ENCODE measurements at regions not wholly inside any gene's neighbourhood (a gene's known extent, or its start where the extent isn't known, plus 50 kb on each side); places are given as distances from the start of the nearest gene placed in this dataset.

DNA sequence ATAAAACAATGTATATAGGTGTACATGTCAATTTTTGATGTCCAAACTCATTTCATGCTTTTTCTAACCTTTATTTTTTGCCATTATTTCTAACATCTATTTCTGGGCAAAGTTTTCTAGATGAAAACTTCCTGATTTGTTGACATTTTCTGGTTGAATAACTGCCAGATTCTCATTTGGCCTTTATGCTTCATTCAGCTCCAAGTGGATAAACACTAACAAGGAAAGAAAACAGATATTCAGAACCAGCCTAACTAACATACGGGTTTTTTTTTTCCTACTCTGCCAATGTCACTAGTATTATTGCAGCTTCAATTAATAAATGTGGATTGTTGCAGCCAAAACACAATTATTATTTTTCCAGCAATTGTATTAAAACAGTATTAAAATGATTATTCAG is 50.9 kb upstream of the RAP1GDS1 start:
- H3K9me3 Mint-ChIP-seq, result no peaks in the 10 kb centered on the region
- DNase-seq, result no peak
- ATAC-seq (ENCODE audit: low read depth in 2 of 2), result no peak
- H3K27me3 Mint-ChIP-seq, result no peaks in the 10 kb centered on the region
- no peak overlapping the region for H3K27ac Mint-ChIP-seq
- no peaks in the 10 kb centered on the region for H3K36me3 Mint-ChIP-seq
- H3K4me3 Mint-ChIP-seq, result no peak overlapping the region
- no peaks in the 10 kb centered on the region for H3K4me1 Mint-ChIP-seq

DNA sequence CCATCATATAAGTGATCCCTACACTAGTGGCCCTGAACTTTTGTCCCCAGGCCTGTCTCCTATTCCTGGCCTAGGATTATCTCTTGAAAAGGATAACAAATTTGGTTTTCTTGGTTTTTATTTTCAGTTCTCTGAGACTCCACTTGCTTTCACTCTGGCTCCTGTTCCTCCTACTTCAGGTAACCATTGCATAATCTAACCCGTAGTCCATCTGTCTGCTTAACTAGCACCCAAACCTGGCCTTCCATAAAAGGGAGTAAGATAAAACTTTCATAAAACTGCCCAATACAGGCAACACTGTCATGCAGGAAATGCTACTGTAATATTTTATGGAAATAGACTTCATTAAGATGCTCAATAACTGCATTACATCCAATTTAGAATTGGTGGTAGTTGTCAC is 52.1 kb upstream of the RAP1GDS1 start:
- H3K9me3 Mint-ChIP-seq, result no peaks in the 10 kb centered on the region
- DNase-seq, result no peak
- peaks cover 3 to 10% (median 4%) of the 10 kb centered on the region in 3 donors for H3K4me1 Mint-ChIP-seq
- no peaks in the 10 kb centered on the region for H3K27me3 Mint-ChIP-seq
- no peak for ATAC-seq (ENCODE audit: low read depth in 2 of 2)
- H3K36me3 Mint-ChIP-seq, result no peaks in the 10 kb centered on the region
- no peak overlapping the region for H3K4me3 Mint-ChIP-seq
- no peak overlapping the region for H3K27ac Mint-ChIP-seq

DNA sequence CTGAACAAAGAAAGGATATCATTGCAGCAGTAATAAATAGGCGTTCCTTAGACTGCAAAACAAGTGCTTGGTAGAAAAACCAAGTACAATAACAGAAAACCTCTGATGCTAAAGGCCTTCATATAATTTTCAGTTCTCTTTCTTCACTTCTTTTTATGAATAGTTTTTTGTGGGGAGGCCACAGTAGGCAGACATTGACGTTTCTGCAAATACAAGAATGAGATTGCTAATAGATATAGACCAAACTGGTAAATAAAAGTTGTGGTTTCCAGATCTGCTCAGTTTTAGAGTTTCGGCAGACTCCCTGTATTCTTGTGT is 57.0 kb upstream of the RAP1GDS1 start:
- Mint-ChIP-seq H3K4me3 (peak overlapping the region in 7 of 8 donors; percentile 71 to 86 (median 80)), H3K9me3 (peaks cover 0 to 10% (median 0%) of the 10 kb centered on the region in 7 donors), H3K27me3 (no peaks in the 10 kb centered on the region), H3K36me3 (peaks cover 0 to 7% of the 10 kb centered on the region in 2 donors), H3K27ac (peak overlapping the region; percentile 85 to 95 (median 92)), H3K4me1 (peaks cover 24 to 32% (median 32%) of the 10 kb centered on the region in 3 donors)
- ATAC-seq (ENCODE audit: low read depth in 2 of 2), result peak in 1 of 2 donors; percentile 18
- peak; percentile 27 for DNase-seq

DNA sequence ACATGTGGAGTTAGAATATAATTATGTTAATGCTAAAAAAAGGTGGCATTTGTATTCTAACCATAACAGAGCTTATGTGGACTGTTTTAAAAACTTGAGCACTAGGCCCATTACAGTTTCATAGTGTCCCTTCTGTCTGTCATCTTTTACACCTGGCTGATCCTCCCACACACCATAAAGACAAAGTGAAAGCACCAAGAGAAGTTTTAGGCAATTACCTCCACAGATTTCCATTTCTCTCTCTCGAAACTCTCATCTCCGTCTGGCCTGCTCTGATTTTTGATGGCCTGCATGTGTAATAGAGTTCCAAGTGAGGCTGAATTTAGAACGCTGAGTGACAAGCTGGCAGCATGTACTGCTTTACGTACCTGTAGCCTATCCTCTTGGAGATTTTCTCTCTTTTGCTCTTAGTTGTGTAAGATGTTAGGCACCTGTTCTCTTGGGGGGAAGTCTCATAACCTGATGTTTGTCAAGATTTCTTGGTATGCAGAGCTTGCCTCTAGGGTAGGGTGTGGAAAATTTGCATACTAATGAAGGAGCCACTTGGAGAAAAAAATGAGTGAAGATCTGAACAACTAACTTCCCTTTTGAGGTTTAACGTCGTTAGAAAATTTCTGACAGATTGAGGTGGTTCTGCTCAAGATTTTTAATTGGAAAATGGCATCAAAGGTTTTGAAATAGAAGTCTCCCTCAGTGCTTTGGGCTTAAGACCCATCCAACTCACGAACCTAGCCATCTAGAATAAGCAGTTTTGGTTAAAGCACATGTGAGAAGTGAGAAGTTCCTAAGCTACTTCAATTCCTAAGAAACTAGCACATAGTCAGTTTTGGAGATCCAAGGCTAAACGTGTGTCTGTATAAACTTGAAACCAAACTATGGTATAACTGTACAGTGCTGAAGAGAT is 57.6 kb upstream of the RAP1GDS1 start:
- no peaks in the 10 kb centered on the region for H3K27me3 Mint-ChIP-seq
- peaks cover 0 to 10% (median 0%) of the 10 kb centered on the region in 7 donors for H3K9me3 Mint-ChIP-seq
- H3K4me3 Mint-ChIP-seq, result peak overlapping the region; percentile 71 to 86 (median 80)
- peak; percentile 69 for DNase-seq
- H3K36me3 Mint-ChIP-seq, result peaks cover 0 to 7% of the 10 kb centered on the region in 2 donors
- H3K27ac Mint-ChIP-seq, result peak overlapping the region; percentile 85 to 95 (median 92)
- peaks cover 24 to 32% (median 32%) of the 10 kb centered on the region in 3 donors for H3K4me1 Mint-ChIP-seq
- peak; percentile 92 to 93 for ATAC-seq (ENCODE audit: low read depth in 2 of 2)

DNA sequence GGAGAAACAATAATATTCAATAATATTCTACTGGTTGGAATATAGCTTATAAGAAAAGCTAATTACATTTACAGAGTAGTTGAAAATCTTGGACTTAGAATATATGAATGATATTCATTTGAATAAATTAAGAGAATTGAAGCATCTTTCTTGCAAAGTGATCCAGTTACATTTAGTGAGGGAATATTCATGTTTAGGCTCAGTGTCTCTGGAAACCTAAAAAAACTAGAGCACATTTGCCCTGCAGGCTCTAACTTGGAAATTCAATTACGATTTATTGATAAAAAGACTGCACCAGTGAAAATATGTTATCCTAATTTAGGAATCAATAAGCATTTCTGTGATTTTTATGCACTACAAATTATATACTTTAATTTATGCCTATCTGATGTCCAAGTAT is 58.3 kb upstream of the RAP1GDS1 start:
- H3K4me1 Mint-ChIP-seq, result peaks cover 24 to 32% (median 32%) of the 10 kb centered on the region in 3 donors
- no peak for ATAC-seq (ENCODE audit: low read depth in 2 of 2)
- peak overlapping the region; percentile 85 to 97 (median 92) for H3K27ac Mint-ChIP-seq
- DNase-seq, result no peak
- H3K36me3 Mint-ChIP-seq, result peaks cover 4 to 13% of the 10 kb centered on the region in 2 donors
- H3K27me3 Mint-ChIP-seq, result no peaks in the 10 kb centered on the region
- H3K9me3 Mint-ChIP-seq, result peaks cover 0 to 14% (median 5%) of the 10 kb centered on the region in 7 donors
- H3K4me3 Mint-ChIP-seq, result peak overlapping the region; percentile 71 to 86 (median 80)

DNA sequence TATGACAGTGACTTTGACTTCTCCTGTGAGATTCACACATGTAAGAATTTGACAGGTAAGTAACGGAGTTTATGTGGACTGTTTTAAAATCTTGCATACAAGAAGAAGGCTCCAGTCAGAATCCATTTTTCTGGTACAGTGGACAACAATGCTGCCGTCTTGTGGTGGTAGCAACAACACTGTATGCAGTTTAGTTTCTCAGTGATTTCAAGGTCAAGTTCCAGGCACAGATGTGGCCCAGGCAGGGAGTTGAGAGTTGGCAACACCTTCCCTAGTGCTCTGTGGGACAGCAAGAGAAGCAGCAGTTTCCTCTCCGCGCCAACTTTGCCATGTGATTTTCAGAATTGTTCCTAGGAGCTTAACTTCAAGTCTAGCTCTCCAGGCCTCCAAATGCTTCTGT is 56.0 kb upstream of the STPG2 start:
- ATAC-seq (ENCODE audit: low read depth in 2 of 2), result no peak
- H3K4me1 Mint-ChIP-seq, result peaks cover 23 to 29% (median 24%) of the 10 kb centered on the region in 3 donors
- DNase-seq, result no peak
- no peak overlapping the region for H3K27ac Mint-ChIP-seq
- H3K36me3 Mint-ChIP-seq, result peaks cover 32 to 40% of the 10 kb centered on the region in 2 donors
- no peak overlapping the region for H3K4me3 Mint-ChIP-seq
- H3K9me3 Mint-ChIP-seq, result peaks cover 5 to 47% (median 29%) of the 10 kb centered on the region in 7 donors
- H3K27me3 Mint-ChIP-seq, result no peaks in the 10 kb centered on the region

DNA sequence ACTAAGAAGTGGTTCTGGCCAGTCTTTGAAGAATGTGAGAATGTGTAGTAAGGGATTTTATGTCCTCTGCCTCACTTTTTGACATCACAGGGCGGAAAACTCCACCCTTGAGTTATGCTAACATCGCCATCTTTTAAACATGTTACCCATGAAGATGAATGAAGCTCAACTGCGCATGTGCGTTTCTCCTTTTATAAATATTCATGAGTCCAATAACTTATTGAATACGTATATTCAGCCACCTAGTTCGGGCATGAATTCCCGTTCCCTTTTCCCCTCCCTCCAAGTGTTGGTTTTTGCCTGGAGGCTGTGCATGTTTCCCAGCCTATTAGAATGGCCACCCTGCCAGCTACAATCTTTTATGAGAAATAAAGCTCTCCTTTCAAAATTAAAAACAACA is 51.7 kb upstream of the STPG2 start:
- H3K9me3 Mint-ChIP-seq, result peaks cover 9 to 65% (median 49%) of the 10 kb centered on the region in 7 donors
- peaks cover 0 to 4% (median 0%) of the 10 kb centered on the region in 3 donors for H3K4me1 Mint-ChIP-seq
- H3K27me3 Mint-ChIP-seq, result no peaks in the 10 kb centered on the region
- H3K27ac Mint-ChIP-seq, result no peak overlapping the region
- ATAC-seq (ENCODE audit: low read depth in 2 of 2), result no peak
- peaks cover 37 to 49% of the 10 kb centered on the region in 2 donors for H3K36me3 Mint-ChIP-seq
- no peak overlapping the region for H3K4me3 Mint-ChIP-seq
- no peak for DNase-seq

DNA sequence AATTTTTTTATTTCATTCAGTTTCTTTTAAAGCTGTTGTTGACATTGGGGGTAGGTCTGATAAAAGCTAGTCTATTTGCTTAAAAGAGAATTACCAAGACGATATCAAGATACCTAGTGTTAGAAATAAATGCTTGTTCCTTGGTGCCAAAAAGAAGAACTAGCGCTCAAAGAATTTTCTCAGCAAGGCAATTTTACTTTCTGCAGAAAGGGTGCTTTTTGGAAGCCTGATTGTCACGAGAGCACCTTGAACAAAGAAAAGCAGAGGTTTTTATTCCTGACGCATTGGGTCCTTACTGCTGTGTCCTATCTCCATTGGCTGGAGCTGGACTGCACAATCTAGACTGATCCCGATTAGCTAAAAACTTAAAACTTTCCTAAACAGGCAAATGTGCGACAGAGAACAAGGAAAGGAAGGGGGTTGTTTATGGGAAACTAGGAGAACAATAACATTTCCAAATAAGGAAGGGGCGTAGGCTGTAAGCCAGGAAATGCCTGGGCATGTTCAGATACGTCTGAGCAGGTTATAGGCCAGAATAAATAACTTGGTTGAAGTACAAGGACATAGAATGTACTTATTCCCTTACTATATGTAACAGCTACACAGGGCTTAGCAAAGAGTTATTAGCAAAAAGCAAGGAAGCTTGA is 50.3 kb upstream of the STPG2 start:
- ATAC-seq (ENCODE audit: low read depth in 2 of 2) (no peak), DNase-seq (no peak)
- Mint-ChIP-seq H3K4me3 (no peak overlapping the region), H3K36me3 (peaks cover 37 to 49% of the 10 kb centered on the region in 2 donors), H3K9me3 (peaks cover 9 to 65% (median 49%) of the 10 kb centered on the region in 7 donors), H3K27ac (no peak overlapping the region), H3K4me1 (no peaks in the 10 kb centered on the region), H3K27me3 (no peaks in the 10 kb centered on the region)
